Body of pancreas (tissue), 4 donors: ENCODE measurements at regions not wholly inside any gene's neighbourhood (a gene's known extent, or its start where the extent isn't known, plus 50 kb on each side); places are given as distances from the start of the nearest gene placed in this dataset.

Experiments
- POLR2A ChIP-seq, 3 donors: fragments of 450-650 bp; IDR thresholded peaks; one replicate each; pipeline ENCODE4 v1.6.1; 2016; ENCODE audit warnings: antibody characterized with exemption in 3 of 3, mild to moderate bottlenecking in 2 of 3
- TF ChIP-seq, protein P1 (sequence below), 7 experiments: fragments of 450-650 bp in 4 of 7; fragments of 200-600 bp in 3 of 7; sonication (generic) in 3 of 7; IDR thresholded peaks; one replicate each; pipeline ENCODE4 v1.5.1; 2016 to 2019; ENCODE audit warnings: antibody characterized with exemption in 7 of 7

DNA sequence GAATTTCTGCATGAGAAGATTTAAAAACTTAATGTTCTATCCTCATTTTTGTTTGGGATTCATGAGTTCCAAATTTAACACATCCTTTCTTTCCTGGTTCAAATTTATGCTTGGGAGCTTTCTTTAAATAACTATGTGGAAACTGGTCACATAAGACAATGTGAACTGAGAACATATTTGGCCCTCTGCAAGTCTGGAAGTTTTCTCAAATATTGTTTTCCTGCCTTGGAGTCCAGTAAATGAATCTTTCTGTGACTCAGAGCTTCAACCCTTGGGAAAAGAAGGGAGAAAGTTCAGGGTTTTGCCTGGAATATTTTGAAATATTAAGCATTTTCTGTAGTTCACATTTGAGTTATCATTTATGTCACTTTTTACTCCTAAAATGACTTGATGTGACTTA, 559.0 kb upstream of the NRP1 start:
- TF ChIP-seq, protein P1, sequence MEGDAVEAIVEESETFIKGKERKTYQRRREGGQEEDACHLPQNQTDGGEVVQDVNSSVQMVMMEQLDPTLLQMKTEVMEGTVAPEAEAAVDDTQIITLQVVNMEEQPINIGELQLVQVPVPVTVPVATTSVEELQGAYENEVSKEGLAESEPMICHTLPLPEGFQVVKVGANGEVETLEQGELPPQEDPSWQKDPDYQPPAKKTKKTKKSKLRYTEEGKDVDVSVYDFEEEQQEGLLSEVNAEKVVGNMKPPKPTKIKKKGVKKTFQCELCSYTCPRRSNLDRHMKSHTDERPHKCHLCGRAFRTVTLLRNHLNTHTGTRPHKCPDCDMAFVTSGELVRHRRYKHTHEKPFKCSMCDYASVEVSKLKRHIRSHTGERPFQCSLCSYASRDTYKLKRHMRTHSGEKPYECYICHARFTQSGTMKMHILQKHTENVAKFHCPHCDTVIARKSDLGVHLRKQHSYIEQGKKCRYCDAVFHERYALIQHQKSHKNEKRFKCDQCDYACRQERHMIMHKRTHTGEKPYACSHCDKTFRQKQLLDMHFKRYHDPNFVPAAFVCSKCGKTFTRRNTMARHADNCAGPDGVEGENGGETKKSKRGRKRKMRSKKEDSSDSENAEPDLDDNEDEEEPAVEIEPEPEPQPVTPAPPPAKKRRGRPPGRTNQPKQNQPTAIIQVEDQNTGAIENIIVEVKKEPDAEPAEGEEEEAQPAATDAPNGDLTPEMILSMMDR (IDR thresholded peaks at IDR 0.05): no peak
- TF ChIP-seq POLR2A (IDR thresholded peaks at IDR 0.05): no peak
